GM21737 (cell line): ENCODE measurements at regions not wholly inside any gene's neighbourhood (a gene's known extent, or its start where the extent isn't known, plus 50 kb on each side); places are given as distances from the start of the nearest gene placed in this dataset.
"Not testable (repeated sequence)": the region's sequence is repeated elsewhere in the genome, so short reads cannot be mapped to it uniquely, and the experiment has no call there.

ENCODE experiments used
- ATAC-seq: cut with Tn5 transposase; IDR thresholded peaks from one replicate; pipeline ENCODE4 v1.9.1; 2021; ENCODE audit warnings: mild to moderate bottlenecking, moderate library complexity; ENCODE audit not compliant: unreplicated experiment

GRCh38 chr2:134063916-134064315 lies 190.0 kb upstream of the MGAT5 start:
- not testable (repeated sequence) for ATAC-seq

- no peak for ATAC-seq
Observed at GRCh38 chr2:134070281-134070741, 183.6 kb upstream of the MGAT5 start.

DNA sequence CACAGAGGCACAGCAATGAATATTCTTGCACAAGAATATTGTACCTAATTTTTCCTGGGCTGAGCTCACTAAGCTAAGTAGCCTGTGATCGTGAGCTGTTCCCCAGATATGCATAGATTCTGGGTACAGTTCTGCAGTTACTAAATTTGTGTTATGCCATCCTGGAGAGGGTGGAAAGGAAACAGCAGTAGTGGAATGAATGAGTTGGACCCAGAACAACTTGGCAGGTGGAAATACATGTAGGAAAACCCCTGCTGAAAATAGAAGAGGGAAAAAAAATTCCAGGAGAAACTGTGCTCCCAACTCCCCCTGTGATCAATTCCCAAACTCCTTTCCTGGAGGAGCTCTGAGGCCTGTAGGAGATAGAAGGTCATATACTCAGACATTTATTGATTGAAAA lies 181.5 kb upstream of the MGAT5 start:
- ATAC-seq: no peak

DNA sequence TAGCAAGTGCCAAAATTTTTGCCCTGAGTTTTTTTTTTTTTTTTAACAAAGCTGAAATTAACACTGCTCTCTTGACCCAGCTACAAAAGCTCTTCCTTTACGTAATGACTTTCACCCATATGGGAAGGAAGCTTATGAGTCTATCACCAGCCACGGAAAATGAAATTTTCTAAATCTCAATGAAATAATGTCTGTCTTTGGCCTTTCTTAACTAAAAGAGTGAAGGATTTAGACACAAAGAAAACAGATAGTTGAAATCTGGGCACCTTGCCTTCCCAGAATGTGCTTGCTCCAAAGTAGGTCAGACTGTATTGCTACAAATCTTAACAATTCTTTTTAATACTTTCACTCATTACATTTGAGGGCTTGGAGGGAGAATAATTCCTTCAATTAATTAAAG lies 180.8 kb upstream of the MGAT5 start:
- no peak for ATAC-seq

DNA sequence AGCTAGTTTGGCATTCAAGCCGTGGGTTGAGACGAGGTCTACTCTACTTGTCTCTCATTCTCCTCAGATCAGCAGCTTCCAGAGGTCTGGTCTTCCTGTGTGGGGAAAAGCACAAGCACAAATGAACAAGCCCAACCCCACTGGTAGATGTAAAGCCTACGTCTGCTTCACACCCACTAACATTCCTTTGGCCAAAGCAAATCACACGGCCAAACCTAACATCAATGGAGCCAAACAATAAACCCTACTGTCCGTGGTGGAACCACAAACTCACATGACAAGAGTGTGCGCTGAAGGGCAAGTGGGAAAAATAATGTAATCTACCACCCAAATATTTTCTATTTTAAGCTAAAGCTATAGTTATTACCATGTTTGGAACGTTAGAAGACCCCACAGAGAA lies 179.3 kb upstream of the MGAT5 start:
- ATAC-seq: no peak

DNA sequence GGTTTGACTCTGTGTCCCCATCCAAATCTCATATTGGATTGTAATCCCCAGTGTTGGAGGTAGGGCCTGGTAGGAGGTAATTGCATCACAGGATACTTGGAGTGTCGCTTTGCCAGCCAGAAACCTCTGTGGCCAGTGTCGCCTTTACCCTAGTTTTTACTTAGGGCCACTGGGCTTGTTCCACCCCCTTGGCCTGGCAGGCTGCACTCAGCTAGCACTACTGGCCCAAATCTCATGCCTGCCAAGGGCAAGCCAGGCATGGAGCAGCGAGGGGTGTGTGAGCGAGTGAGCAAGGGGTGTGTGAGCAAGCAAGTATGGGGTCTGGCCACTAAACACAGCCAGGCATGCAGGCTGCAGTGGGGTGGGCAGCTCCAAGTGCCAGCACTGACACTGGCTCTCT lies 178.7 kb upstream of the MGAT5 start:
- no peak for ATAC-seq

DNA sequence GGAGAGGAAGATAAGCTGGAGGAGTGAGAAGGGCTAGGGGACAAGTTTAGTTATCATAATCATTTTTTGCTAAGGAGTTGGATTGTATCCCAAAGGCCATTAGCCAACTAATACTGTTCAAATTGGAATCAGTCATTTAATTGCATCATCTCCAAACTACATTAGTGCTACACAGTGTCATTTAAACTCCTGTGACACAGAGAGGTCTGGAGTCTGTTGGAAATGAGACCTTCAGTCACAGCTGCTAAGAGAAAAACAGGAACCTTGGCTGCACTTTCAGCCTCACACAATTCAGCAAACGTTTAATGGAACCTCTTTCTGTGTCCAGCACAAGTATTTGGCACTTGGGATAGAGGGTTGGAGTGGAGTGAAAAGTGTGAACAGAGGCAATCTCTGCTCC lies 175.5 kb upstream of the MGAT5 start:
- no peak for ATAC-seq

DNA sequence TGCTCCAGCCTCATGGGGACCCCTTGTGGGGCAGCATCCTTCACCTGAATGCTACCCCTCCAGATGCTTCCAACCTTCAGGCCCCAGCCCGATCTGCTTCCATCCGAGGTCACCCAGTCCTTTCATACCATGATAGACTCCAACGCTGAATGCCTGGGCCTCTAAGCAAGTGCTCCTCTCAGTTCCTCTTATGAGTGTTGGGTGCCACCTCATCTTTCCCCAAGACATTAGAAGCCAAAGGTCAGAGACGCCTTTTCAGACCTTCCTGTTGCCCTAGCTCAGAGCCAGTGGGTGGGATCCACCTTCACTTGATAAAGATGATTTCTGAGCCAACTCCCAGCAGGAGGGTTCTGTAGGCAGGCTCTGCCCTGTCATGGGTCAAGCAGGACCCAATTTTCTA lies 174.5 kb upstream of the MGAT5 start:
- ATAC-seq: peak; percentile 91

- ATAC-seq: no peak
Observed at GRCh38 chr2:134080386-134081089, 173.3 kb upstream of the MGAT5 start.

GRCh38 chr2:134081238-134081938 lies 172.5 kb upstream of the MGAT5 start:
- ATAC-seq: no peak

DNA sequence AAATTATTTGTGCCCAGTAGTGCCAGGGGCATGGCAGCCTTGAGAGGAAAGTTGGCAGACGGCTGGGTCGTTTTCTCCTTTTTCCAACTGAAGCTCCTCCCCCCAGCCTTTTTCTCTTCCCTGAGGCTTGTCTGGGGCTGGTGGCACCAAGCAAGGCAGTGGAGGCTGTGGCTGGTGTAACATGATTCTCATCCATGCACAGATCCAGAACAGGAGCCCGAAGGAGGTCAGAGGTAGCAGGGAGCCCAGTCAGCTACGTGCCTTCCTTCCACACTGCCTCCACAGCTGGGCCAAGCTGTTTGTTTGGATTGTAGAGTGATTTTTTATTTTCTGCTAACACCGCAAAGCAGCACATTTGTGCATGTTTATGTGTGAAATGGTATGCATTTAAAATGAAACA lies 170.3 kb upstream of the MGAT5 start:
- ATAC-seq: no peak

DNA sequence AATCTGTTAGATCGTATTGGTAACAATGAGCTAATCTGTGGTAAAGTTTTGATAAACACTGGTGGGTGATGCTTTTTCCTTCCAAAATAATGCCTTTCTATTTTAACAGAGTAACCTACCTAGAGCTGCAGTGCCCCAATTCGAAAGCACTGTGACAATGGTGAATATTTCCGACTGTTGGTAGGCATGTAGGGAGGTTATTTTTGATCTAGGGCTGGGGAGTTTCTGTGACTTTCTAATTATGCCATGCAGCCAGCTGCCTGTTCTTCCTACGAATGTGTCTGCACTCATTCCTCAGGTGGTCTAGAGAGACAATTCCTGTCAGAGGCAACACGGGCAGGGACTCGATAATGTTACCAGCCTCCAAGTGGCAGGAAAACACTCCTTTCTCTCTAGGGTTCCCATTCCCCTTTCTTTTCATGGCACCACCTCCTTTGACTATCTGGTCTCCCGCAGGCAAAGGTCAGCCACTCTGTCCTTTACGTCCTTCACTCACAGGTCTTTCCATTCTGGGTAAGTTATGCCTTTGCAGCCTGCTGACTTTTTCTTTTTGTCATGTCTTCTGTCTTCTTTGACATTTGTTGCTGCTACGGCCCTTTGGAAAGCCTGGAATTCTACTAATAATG lies 167.2 kb upstream of the MGAT5 start:
- no peak for ATAC-seq

DNA sequence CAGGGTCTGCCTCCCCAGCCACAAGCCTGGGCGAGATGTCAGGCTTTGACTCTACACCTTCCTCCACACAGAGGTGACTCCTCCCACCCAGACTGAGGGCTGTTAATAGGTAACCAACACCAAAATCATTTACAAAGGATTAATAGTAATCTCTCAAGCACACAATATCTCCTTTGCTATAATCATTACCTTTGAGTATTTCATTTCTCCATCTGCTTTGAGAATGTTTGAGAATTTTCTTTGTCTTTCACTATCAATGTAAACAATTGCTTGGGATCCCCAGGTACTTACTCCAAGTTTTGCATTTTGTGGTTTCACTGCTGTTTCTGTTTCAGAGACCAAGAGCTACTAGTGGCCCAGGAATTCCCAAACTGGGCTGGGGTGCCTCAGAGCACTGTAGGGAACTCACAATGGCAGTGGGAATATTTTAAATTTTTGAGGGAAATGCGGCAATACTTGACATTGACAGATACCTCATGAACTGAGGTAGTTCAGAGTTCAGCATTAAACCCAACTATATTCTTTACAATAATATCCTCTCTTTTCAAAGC lies 166.4 kb upstream of the MGAT5 start:
- peak; percentile 95 for ATAC-seq

DNA sequence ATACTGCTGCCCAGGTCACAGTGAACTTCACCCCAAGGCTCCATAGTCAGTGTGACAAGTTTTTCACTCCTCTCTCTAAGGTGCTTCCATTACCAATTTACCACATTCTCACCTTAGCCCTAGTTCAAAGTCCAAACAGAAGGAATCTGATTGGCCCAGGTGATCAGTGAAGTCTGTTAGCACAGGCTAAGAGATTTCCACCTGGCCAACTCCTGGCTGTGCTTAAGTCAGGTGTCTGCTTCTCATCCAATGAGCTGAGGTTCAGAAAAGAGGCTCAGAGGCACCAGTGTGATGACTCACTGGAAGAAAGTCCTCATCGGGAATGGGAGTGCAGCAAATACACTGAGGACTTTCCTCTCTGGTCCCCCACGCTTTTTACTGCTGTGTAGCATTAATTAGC lies 164.4 kb upstream of the MGAT5 start:
- no peak for ATAC-seq

- ATAC-seq: no peak
Observed at GRCh38 chr2:134097740-134098139, 156.1 kb upstream of the MGAT5 start.

DNA sequence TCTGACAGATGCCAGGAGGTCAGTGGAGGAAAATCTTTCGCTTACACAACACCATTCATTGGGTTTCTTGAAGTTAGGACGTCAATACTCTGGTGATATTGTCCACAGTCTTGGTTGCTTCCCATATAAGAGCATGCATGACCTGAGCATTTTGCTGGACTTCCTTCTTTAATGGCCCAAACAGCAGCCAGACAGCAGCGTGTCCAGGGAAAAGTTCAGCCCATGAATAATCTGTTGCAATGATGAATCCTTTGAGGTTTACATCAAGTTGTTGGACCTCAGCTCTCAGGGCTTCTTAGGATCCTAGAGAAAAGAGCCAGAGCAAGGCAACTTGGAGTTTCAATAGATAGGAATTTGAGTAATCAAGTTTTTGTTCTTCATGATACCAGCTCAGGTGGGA lies 155.6 kb upstream of the MGAT5 start:
- ATAC-seq: no peak

- no peak for ATAC-seq
Observed at GRCh38 chr2:134099273-134099672, 154.6 kb upstream of the MGAT5 start.

- ATAC-seq: no peak
Observed at GRCh38 chr2:134103196-134103595, 150.7 kb upstream of the MGAT5 start.

DNA sequence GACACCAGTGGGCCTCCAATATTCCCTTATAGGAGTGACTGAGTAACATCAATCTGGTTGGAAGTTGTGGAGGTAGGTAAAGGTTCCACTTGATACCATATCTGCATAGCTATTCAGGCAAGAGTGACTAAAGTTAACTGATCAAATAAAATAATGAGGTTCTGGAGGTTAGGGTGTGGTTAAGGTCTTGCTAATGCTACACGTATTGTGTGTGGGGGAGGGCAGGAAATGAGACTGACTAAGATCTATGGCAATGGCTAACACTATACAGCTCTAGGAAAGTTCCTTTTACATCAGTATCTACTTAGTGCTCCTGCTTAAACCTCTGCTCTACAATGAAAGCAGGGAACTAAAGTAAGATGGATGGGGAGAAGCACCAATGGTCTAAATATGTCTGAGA lies 149.1 kb upstream of the MGAT5 start:
- no peak for ATAC-seq

DNA sequence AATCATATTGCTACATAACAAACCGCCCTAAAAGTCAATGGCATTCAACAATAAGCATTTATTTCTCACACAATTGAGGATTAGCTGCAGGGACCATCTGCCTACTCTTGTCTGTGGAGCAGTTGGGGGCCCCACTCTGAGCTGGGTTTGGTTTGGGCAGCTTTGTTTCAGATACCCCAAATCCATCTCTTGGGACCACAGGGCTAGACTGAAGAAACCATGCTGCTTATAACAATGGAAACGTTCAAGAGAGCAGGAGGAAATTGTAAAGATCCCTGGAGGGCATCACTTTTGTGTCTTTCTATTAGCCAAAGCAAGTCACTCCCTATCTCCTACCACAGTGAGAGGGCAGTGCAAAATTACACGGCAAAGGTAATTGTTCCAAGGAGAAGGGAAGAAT lies 146.5 kb upstream of the MGAT5 start:
- ATAC-seq: no peak

DNA sequence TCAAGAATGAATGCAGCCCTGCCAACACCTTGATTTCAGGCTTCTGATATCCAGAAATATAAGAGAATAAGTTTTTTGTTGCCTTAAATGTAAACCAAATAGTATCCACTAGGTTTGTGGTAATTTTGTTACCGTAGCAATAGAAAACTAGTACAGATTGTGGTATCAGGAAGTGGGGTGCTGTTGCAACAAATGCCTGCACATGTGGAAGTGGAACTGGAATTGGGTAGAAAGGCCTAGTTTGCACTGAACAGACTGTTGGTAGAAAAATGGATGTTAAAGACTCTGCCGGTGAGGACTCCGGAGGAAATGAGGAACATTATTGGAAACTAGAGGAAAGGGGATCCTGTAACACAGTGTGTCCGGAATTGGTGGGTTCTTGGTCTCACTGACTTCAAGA lies 145.8 kb upstream of the MGAT5 start:
- no peak for ATAC-seq

- ATAC-seq: no peak
Observed at GRCh38 chr2:134109246-134109645, 144.6 kb upstream of the MGAT5 start.
